ENCODE measurements at regions not wholly inside any gene's neighbourhood (a gene's known extent, or its start where the extent isn't known, plus 50 kb on each side); places are given as distances from the start of the nearest gene placed in this dataset.

GRCh38 chr3:154684021-154684420, 254.0 kb upstream of the GPR149 start:
- WGBS, 5 donors = 75 to 90% (median 87%) methylated on average over 3 of the region's 3 CpGs
- DNase-seq = no peak
- Histone ChIP-seq H3K4me3 (no peak overlapping the region), H3K36me3 (no peaks in the 10 kb centered on the region), H3K4me1 (no peaks in the 10 kb centered on the region), H3K27ac (no peak overlapping the region), H3K9me3 (peaks cover 0 to 26% (median 8%) of the 10 kb centered on the region in 8 donors), H3K27me3 (replicated peaks in 1 of 7) (no peaks in the 10 kb centered on the region)
- intact Hi-C loops (cut with DNase I; ENCODE audit: low total_unique reads) = no loop called here
- no peak for TF ChIP-seq POLR2A (IDR thresholded peaks at IDR 0.05)
- no peak for TF ChIP-seq POLR2AphosphoS5 (IDR thresholded peaks at IDR 0.05)
- TF ChIP-seq CTCF (IDR thresholded peaks at IDR 0.05 in 8 of 11, conservative IDR thresholded peaks at IDR 0.05 in 3 of 11) = no peak

- Histone ChIP-seq H3K4me3 (no peak overlapping the region), H3K9me3 (peaks cover 0 to 11% (median 2%) of the 10 kb centered on the region in 8 donors), H3K36me3 (no peaks in the 10 kb centered on the region), H3K27ac (no peak overlapping the region), H3K27me3 (replicated peaks in 1 of 7) (no peaks in the 10 kb centered on the region), H3K4me1 (no peaks in the 10 kb centered on the region)
- intact Hi-C loops (cut with DNase I; ENCODE audit: low total_unique reads) = no loop called here
- TF ChIP-seq CTCF (IDR thresholded peaks at IDR 0.05 in 8 of 11, conservative IDR thresholded peaks at IDR 0.05 in 3 of 11) = no peak
- no peak for TF ChIP-seq POLR2A (IDR thresholded peaks at IDR 0.05)
- no peak for TF ChIP-seq POLR2AphosphoS5 (IDR thresholded peaks at IDR 0.05)
- WGBS, 5 donors = 63 to 85% (median 74%) methylated on average over 1 of the region's 1 CpG
- no peak for DNase-seq
These were observed 248.2 kb upstream of the GPR149 start for GRCh38 chr3:154678041-154678654.

- DNase-seq = no peak
- TF ChIP-seq POLR2A (IDR thresholded peaks at IDR 0.05) (no peak), POLR2AphosphoS5 (IDR thresholded peaks at IDR 0.05) (no peak), CTCF (IDR thresholded peaks at IDR 0.05 in 8 of 11, conservative IDR thresholded peaks at IDR 0.05 in 3 of 11) (no peak)
- intact Hi-C loops (cut with DNase I; ENCODE audit: low total_unique reads) = no loop called here
- H3K4me3 ChIP-seq = no peak overlapping the region
- H3K27me3 ChIP-seq (replicated peaks in 1 of 7) = no peaks in the 10 kb centered on the region
- no peak overlapping the region for H3K27ac ChIP-seq
- H3K9me3 ChIP-seq = peaks cover 0 to 7% (median under 1%) of the 10 kb centered on the region in 8 donors
- no peaks in the 10 kb centered on the region for H3K4me1 ChIP-seq
- 63 to 84% (median 79%) methylated on average over 1 of the region's 1 CpG for WGBS, 5 donors
- no peaks in the 10 kb centered on the region for H3K36me3 ChIP-seq
These were observed 238.8 kb upstream of the GPR149 start for GRCh38 chr3:154668835-154669234.

GRCh38 chr3:154668187-154668586, 238.2 kb upstream of the GPR149 start:
- Histone ChIP-seq H3K4me3 (no peak overlapping the region), H3K27ac (no peak overlapping the region), H3K36me3 (no peaks in the 10 kb centered on the region), H3K9me3 (peaks cover 0 to 7% (median 0%) of the 10 kb centered on the region in 8 donors), H3K27me3 (replicated peaks in 1 of 7) (no peaks in the 10 kb centered on the region), H3K4me1 (no peaks in the 10 kb centered on the region)
- intact Hi-C loops (cut with DNase I; ENCODE audit: low total_unique reads) = no loop called here
- no peak for DNase-seq
- WGBS, 5 donors = 38 to 67% (median 48%) methylated on average over 2 of the region's 2 CpGs
- TF ChIP-seq POLR2AphosphoS5 (IDR thresholded peaks at IDR 0.05) (no peak), POLR2A (IDR thresholded peaks at IDR 0.05) (no peak), CTCF (IDR thresholded peaks at IDR 0.05 in 8 of 11, conservative IDR thresholded peaks at IDR 0.05 in 3 of 11) (no peak)

Measured in spleen (tissue), 11 donors.